H1 (cell line): ENCODE measurements at regions not wholly inside any gene's neighbourhood (a gene's known extent, or its start where the extent isn't known, plus 50 kb on each side); places are given as distances from the start of the nearest gene placed in this dataset.

Experiments used
- ATF2 ChIP-seq: IDR thresholded peaks from 2 replicates; pipeline ENCODE4 v1.6.1; 2012; ENCODE audit warnings: low read length, inconsistent platforms
- BACH1 ChIP-seq: IDR thresholded peaks from 2 replicates; pipeline ENCODE4 v1.6.1; 2012; ENCODE audit warnings: low read length, improper control_type of control experiment
- CEBPB ChIP-seq: IDR thresholded peaks from 2 replicates; pipeline ENCODE4 v1.6.1; 2012; ENCODE audit warnings: low read depth, low read length
- CTCF ChIP-seq, 3 experiments: IDR thresholded peaks; 1 replicate in 2 of 3; 2 replicates in 1 of 3; pipeline versions ENCODE4 v1.5.1 to v1.6.1; 2011; ENCODE audit warnings: low read length in 3 of 3, mild to moderate bottlenecking in 3 of 3, inconsistent platforms in 2 of 3, low read depth in 1 of 3, moderate library complexity in 1 of 3; ENCODE audit not compliant: insufficient read depth in 1 of 3; ENCODE audit errors: control extremely low read depth in 1 of 3
- EZH2 ChIP-seq: fragments of 200-600 bp; sonication (generic); IDR thresholded peaks from 2 replicates; pipeline ENCODE4 v1.7.1; 2012; ENCODE audit warnings: low read depth, mild to moderate bottlenecking, moderate library complexity, low read length, inconsistent platforms; ENCODE audit not compliant: severe bottlenecking
- NRF1 ChIP-seq: IDR thresholded peaks from 2 replicates; pipeline ENCODE4 v1.6.1; 2011; ENCODE audit warnings: mild to moderate bottlenecking, low read depth, low read length, improper control_type of control experiment
- PHF8 ChIP-seq: fragments of 200-600 bp; sonication (generic); conservative IDR thresholded peaks from 2 replicates; pipeline ENCODE4 v1.7.1; 2012; ENCODE audit warnings: low read depth, mild to moderate bottlenecking, inconsistent platforms, low read length, moderate library complexity
- RAD21 ChIP-seq, 2 experiments: IDR thresholded peaks in 1 of 2; conservative IDR thresholded peaks in 1 of 2; 2 replicates each; pipeline ENCODE4 v1.6.1; 2011; ENCODE audit warnings: low read depth in 2 of 2, low read length in 2 of 2, improper control_type of control experiment in 1 of 2, inconsistent platforms in 1 of 2, mild to moderate bottlenecking in 1 of 2, moderate library complexity in 1 of 2
- SUZ12 ChIP-seq: fragments of 200-600 bp; sonication (generic); IDR thresholded peaks from 2 replicates; pipeline ENCODE4 v1.6.1; 2012; ENCODE audit warnings: mild to moderate bottlenecking, inconsistent platforms, low read length, moderate library complexity, mixed read lengths
- TAF1 ChIP-seq: IDR thresholded peaks from 2 replicates; pipeline ENCODE4 v1.6.1; 2011; ENCODE audit warnings: mild to moderate bottlenecking, low read depth, low read length
- TBP ChIP-seq: IDR thresholded peaks from 2 replicates; pipeline ENCODE4 v1.6.1; 2011; ENCODE audit warnings: low read depth, low read length, improper control_type of control experiment

GRCh38 chr21:27703791-27704190, 736.9 kb upstream of the ADAMTS5 start:
- TF ChIP-seq PHF8 (no peak), RAD21 (IDR thresholded peaks at IDR 0.05 in 1 of 2, conservative IDR thresholded peaks at IDR 0.05 in 1 of 2; ENCODE audit: low read depth in 2 of 2, low read length in 2 of 2) (no peak), NRF1 (no peak), EZH2 (no peak), BACH1 (no peak), TAF1 (no peak), CTCF (IDR thresholded peaks at IDR 0.05; ENCODE audit: control extremely low read depth in 1 of 3, insufficient read depth in 1 of 3, low read depth in 1 of 3, low read length in 3 of 3) (no peak), SUZ12 (no peak), TBP (no peak), CEBPB (no peak), ATF2 (no peak)
